Nephron (organoid): ENCODE measurements at regions not wholly inside any gene's neighbourhood (a gene's known extent, or its start where the extent isn't known, plus 50 kb on each side); places are given as distances from the start of the nearest gene placed in this dataset.

Experiments used
- H3K27ac Mint-ChIP-seq, 3 experiments: 2 replicates each; pipeline ENCODE4 v1.8.0; 2020; ENCODE audit warnings: mixed read lengths in 3 of 3, mild to moderate bottlenecking in 2 of 3, moderate library complexity in 1 of 3
- H3K27me3 Mint-ChIP-seq: 2 replicates; pipeline ENCODE4 v1.8.0; 2021; ENCODE audit warnings: low read depth, mild to moderate bottlenecking, moderate library complexity, mixed read lengths
- H3K36me3 Mint-ChIP-seq: 2 replicates; pipeline ENCODE4 v1.8.0; 2020; ENCODE audit warnings: low read depth, mixed read lengths
- H3K4me1 Mint-ChIP-seq: 2 replicates; pipeline ENCODE4 v1.8.0; 2020; ENCODE audit warnings: mixed read lengths
- H3K4me3 Mint-ChIP-seq, 3 experiments: 2 replicates each; pipeline ENCODE4 v1.8.0; 2020; ENCODE audit warnings: mild to moderate bottlenecking in 3 of 3, mixed read lengths in 3 of 3, moderate library complexity in 2 of 3
- H3K9me3 Mint-ChIP-seq: 2 replicates; pipeline ENCODE4 v1.8.0; 2020; ENCODE audit warnings: mixed read lengths
- CTCF ChIP-seq, 3 experiments: fragments of 200-600 bp; sonication (generic); IDR thresholded peaks; one replicate each; pipeline ENCODE4 v1.5.0; 2021; ENCODE audit warnings: antibody characterized with exemption in 3 of 3; ENCODE audit not compliant: unreplicated experiment in 3 of 3

GRCh38 chr5:9834871-9835770 is 205.0 kb upstream of the TAS2R1 start:
- Mint-ChIP-seq H3K4me3 (no peak overlapping the region), H3K36me3 (no peaks in the 10 kb centered on the region), H3K9me3 (peaks cover 4% of the 10 kb centered on the region), H3K27ac (peak overlapping the region in 1 of 3 experiments; percentile 30), H3K27me3 (peaks cover 12% of the 10 kb centered on the region), H3K4me1 (peaks cover 23% of the 10 kb centered on the region)
- TF ChIP-seq CTCF (IDR thresholded peaks at IDR 0.05; ENCODE audit: unreplicated experiment in 3 of 3) = no peak

GRCh38 chr5:9833871-9834270 is 203.7 kb upstream of the TAS2R1 start:
- no peak overlapping the region for H3K4me3 Mint-ChIP-seq

GRCh38 chr5:9832921-9833320 is 202.8 kb upstream of the TAS2R1 start:
- no peak overlapping the region for H3K27ac Mint-ChIP-seq
- peaks cover 12% of the 10 kb centered on the region for H3K27me3 Mint-ChIP-seq
- H3K36me3 Mint-ChIP-seq = no peaks in the 10 kb centered on the region
- no peak for TF ChIP-seq CTCF (IDR thresholded peaks at IDR 0.05; ENCODE audit: unreplicated experiment in 3 of 3)
- no peak overlapping the region for H3K4me3 Mint-ChIP-seq
- peaks cover 12% of the 10 kb centered on the region for H3K4me1 Mint-ChIP-seq
- no peaks in the 10 kb centered on the region for H3K9me3 Mint-ChIP-seq

More at GRCh38 chr5:9833871-9834270, 203.7 kb upstream of the TAS2R1 start:
- peaks cover under 1% of the 10 kb centered on the region for H3K9me3 Mint-ChIP-seq
- H3K36me3 Mint-ChIP-seq = no peaks in the 10 kb centered on the region
- no peak overlapping the region for H3K27ac Mint-ChIP-seq
- peaks cover 12% of the 10 kb centered on the region for H3K27me3 Mint-ChIP-seq
- TF ChIP-seq CTCF (IDR thresholded peaks at IDR 0.05; ENCODE audit: unreplicated experiment in 3 of 3) = no peak
- peaks cover 15% of the 10 kb centered on the region for H3K4me1 Mint-ChIP-seq

GRCh38 chr5:9831823-9832222 is 201.7 kb upstream of the TAS2R1 start:
- Mint-ChIP-seq H3K27ac (no peak overlapping the region), H3K9me3 (no peaks in the 10 kb centered on the region), H3K4me1 (peaks cover 8% of the 10 kb centered on the region), H3K4me3 (no peak overlapping the region), H3K36me3 (no peaks in the 10 kb centered on the region), H3K27me3 (peaks cover 17% of the 10 kb centered on the region)
- no peak for TF ChIP-seq CTCF (IDR thresholded peaks at IDR 0.05; ENCODE audit: unreplicated experiment in 3 of 3)

GRCh38 chr5:9830184-9830583 is 200.0 kb upstream of the TAS2R1 start:
- Mint-ChIP-seq H3K4me3 (no peak overlapping the region), H3K4me1 (peaks cover 6% of the 10 kb centered on the region), H3K9me3 (no peaks in the 10 kb centered on the region), H3K36me3 (no peaks in the 10 kb centered on the region), H3K27ac (no peak overlapping the region), H3K27me3 (peaks cover 18% of the 10 kb centered on the region)
- no peak for TF ChIP-seq CTCF (IDR thresholded peaks at IDR 0.05; ENCODE audit: unreplicated experiment in 3 of 3)

- peaks cover 14% of the 10 kb centered on the region for H3K27me3 Mint-ChIP-seq
- TF ChIP-seq CTCF (IDR thresholded peaks at IDR 0.05; ENCODE audit: unreplicated experiment in 3 of 3) = no peak
- no peak overlapping the region for H3K4me3 Mint-ChIP-seq
- no peaks in the 10 kb centered on the region for H3K9me3 Mint-ChIP-seq
- no peak overlapping the region for H3K27ac Mint-ChIP-seq
- peaks cover 1% of the 10 kb centered on the region for H3K4me1 Mint-ChIP-seq
- H3K36me3 Mint-ChIP-seq = no peaks in the 10 kb centered on the region
Measured at GRCh38 chr5:9829621-9830020, 199.5 kb upstream of the TAS2R1 start.
